GM23338 (cell line): ENCODE measurements at regions not wholly inside any gene's neighbourhood (a gene's known extent, or its start where the extent isn't known, plus 50 kb on each side); places are given as distances from the start of the nearest gene placed in this dataset.

Experiments used
- ATAC-seq: fragments of 200-7000 bp; cut with Tn5 transposase; 3 replicates; pipeline ENCODE4 v1.9.1; 2020
- DNase-seq: peaks from one replicate; pipeline ENCODE4 v3.0.0-alpha.2; 2015; ENCODE audit warnings: low spot score
- H2AFZ ChIP-seq: fragments of 200-600 bp; sonication (generic); 2 replicates; pipeline ENCODE4 v1.8.0; 2016; ENCODE audit warnings: antibody characterized with exemption, mild to moderate bottlenecking, moderate library complexity
- H3F3A ChIP-seq: fragments of 200-600 bp; sonication (generic); replicated peaks from 2 replicates; pipeline ENCODE4 v1.8.0; 2017; ENCODE audit warnings: antibody characterized with exemption, mixed run types, low read depth
- H3K27ac ChIP-seq: fragments of 200-600 bp; sonication (generic); 2 replicates; pipeline ENCODE4 v1.6.1; 2016; ENCODE audit warnings: low read depth
- H3K27me3 ChIP-seq: fragments of 200-600 bp; sonication (generic); 2 replicates; pipeline ENCODE4 v1.8.0; 2016; ENCODE audit warnings: mild to moderate bottlenecking, mixed run types, moderate library complexity; ENCODE audit not compliant: insufficient read depth
- H3K36me3 ChIP-seq: fragments of 200-600 bp; sonication (generic); 2 replicates; pipeline ENCODE4 v1.8.0; 2016; ENCODE audit warnings: mild to moderate bottlenecking; ENCODE audit not compliant: insufficient read depth
- H3K4me1 ChIP-seq: fragments of 200-600 bp; sonication (generic); 2 replicates; pipeline ENCODE4 v1.8.0; 2016; ENCODE audit warnings: mild to moderate bottlenecking, moderate library complexity; ENCODE audit not compliant: insufficient read depth
- H3K4me2 ChIP-seq: fragments of 200-600 bp; sonication (generic); 2 replicates; pipeline ENCODE4 v1.7.1; 2017; ENCODE audit warnings: mixed run types
- H3K4me3 ChIP-seq: fragments of 200-600 bp; sonication (generic); 2 replicates; pipeline ENCODE4 v1.6.1; 2016; ENCODE audit warnings: mixed run types
- H3K79me2 ChIP-seq: fragments of 200-600 bp; sonication (generic); replicated peaks from 2 replicates; pipeline ENCODE4 v1.8.0; 2017; ENCODE audit warnings: mild to moderate bottlenecking; ENCODE audit not compliant: insufficient read depth
- H3K9me2 ChIP-seq: fragments of 200-600 bp; sonication (generic); 2 replicates; pipeline ENCODE4 v1.8.0; 2017; ENCODE audit not compliant: insufficient read depth
- H4K20me1 ChIP-seq: fragments of 200-600 bp; sonication (generic); replicated peaks from 2 replicates; pipeline ENCODE4 v1.8.0; 2017; ENCODE audit warnings: mild to moderate bottlenecking; ENCODE audit not compliant: insufficient read depth
- H3K27ac Mint-ChIP-seq: 2 replicates; pipeline ENCODE4 v1.8.0; 2020; ENCODE audit warnings: inconsistent platforms, mild to moderate bottlenecking, moderate library complexity, mixed read lengths
- H3K27me3 Mint-ChIP-seq: 3 replicates; pipeline ENCODE4 v1.8.0; 2022; ENCODE audit warnings: low read depth, mild to moderate bottlenecking, moderate library complexity, mixed read lengths, inconsistent platforms; ENCODE audit not compliant: insufficient read depth, poor library complexity
- H3K36me3 Mint-ChIP-seq: 3 replicates; pipeline ENCODE4 v1.8.0; 2021; ENCODE audit warnings: low read depth, mild to moderate bottlenecking, inconsistent platforms, moderate library complexity, mixed read lengths
- H3K4me1 Mint-ChIP-seq: 3 replicates; pipeline ENCODE4 v1.8.0; 2020; ENCODE audit warnings: mild to moderate bottlenecking, inconsistent platforms, mixed read lengths
- H3K4me3 Mint-ChIP-seq: 3 replicates; pipeline ENCODE4 v1.8.0; 2021; ENCODE audit warnings: moderate library complexity, mild to moderate bottlenecking, inconsistent platforms, mixed read lengths
- H3K9me3 Mint-ChIP-seq: 3 replicates; pipeline ENCODE4 v1.8.0; 2020; ENCODE audit warnings: moderate library complexity, mild to moderate bottlenecking, inconsistent platforms, mixed read lengths
- CREB1 ChIP-seq: fragments of 250-450 bp; sonication (Bioruptor Pico); IDR thresholded peaks from 2 replicates; pipeline ENCODE4 v1.5.0; 2020; ENCODE audit warnings: low read depth, mild to moderate bottlenecking, moderate library complexity
- CTCF ChIP-seq, 2 experiments: fragments of 200-600 bp in 1 of 2; sonication (generic) in 1 of 2; conservative IDR thresholded peaks; 2 replicates each; pipeline versions ENCODE4 v1.5.1 to v1.6.1; 2016 to 2017; ENCODE audit warnings: antibody characterized with exemption in 2 of 2, low read depth in 2 of 2, mild to moderate bottlenecking in 2 of 2, moderate library complexity in 1 of 2
- ETS1 ChIP-seq: IDR thresholded peaks from 2 replicates; pipeline ENCODE4 v1.6.1; 2016; ENCODE audit warnings: antibody characterized with exemption
- EZH2 ChIP-seq: fragments of 200-600 bp; sonication (generic); IDR thresholded peaks from one replicate; pipeline ENCODE4 v1.8.0; 2017; ENCODE audit warnings: antibody characterized with exemption, mild to moderate bottlenecking, low read depth; ENCODE audit not compliant: unreplicated experiment
- NANOG ChIP-seq: IDR thresholded peaks from 2 replicates; pipeline ENCODE4 v1.6.1; 2016; ENCODE audit warnings: antibody characterized with exemption, borderline replicate concordance
- STAT1 ChIP-seq: IDR thresholded peaks from one replicate; pipeline ENCODE4 v1.6.1; 2016; ENCODE audit warnings: antibody characterized with exemption; ENCODE audit not compliant: unreplicated experiment
- ZNF114 ChIP-seq: fragments of 250-450 bp; sonication (Bioruptor Pico); IDR thresholded peaks from 2 replicates; pipeline ENCODE4 v1.5.0; 2020; ENCODE audit warnings: mild to moderate bottlenecking, moderate library complexity

GRCh38 chr6:91082311-91082832, 495.5 kb upstream of the MAP3K7 start (continued):
- no peak for TF ChIP-seq ETS1
- no peak for TF ChIP-seq STAT1
- no peak for TF ChIP-seq EZH2
- TF ChIP-seq CREB1 (CRISPR knock-in tag) = no peak
- TF ChIP-seq NANOG = no peak

- no peak overlapping the region for H3K27ac Mint-ChIP-seq
- H3K36me3 Mint-ChIP-seq = no peaks in the 10 kb centered on the region
- no peaks in the 10 kb centered on the region for H3K79me2 ChIP-seq
- no peaks in the 10 kb centered on the region for H3K9me2 ChIP-seq
- peak; percentile 84 for DNase-seq
- no peak overlapping the region for H2AFZ ChIP-seq
- peak; percentile 78 for ATAC-seq
- H3K4me2 ChIP-seq = no peak overlapping the region
- H3K27me3 Mint-ChIP-seq = peaks cover 2% of the 10 kb centered on the region
- H3K4me1 Mint-ChIP-seq = peaks cover 22% of the 10 kb centered on the region; the same call in 2 of the 3 replicates
- H3K27me3 ChIP-seq = no peaks in the 10 kb centered on the region
- no peaks in the 10 kb centered on the region for H3F3A ChIP-seq
- no peaks in the 10 kb centered on the region for H3K36me3 ChIP-seq
- TF ChIP-seq STAT1 (no peak), CTCF (conservative IDR thresholded peaks at IDR 0.05; ENCODE audit: low read depth in 2 of 2) (peak; percentile 82 to 83)
- no peaks in the 10 kb centered on the region for H3K9me3 Mint-ChIP-seq
- no peak overlapping the region for H3K4me3 Mint-ChIP-seq
- H3K4me1 ChIP-seq = peaks cover 12% of the 10 kb centered on the region
- H4K20me1 ChIP-seq = no peaks in the 10 kb centered on the region
- no peak overlapping the region for H3K27ac ChIP-seq
- no peak overlapping the region for H3K4me3 ChIP-seq
These were observed 494.7 kb upstream of the MAP3K7 start for GRCh38 chr6:91081452-91082067.

GRCh38 chr6:91080871-91081270, 494.0 kb upstream of the MAP3K7 start:
- H3F3A ChIP-seq = no peaks in the 10 kb centered on the region
- no peak for ATAC-seq
- no peak for DNase-seq
- Mint-ChIP-seq H3K27ac (no peak overlapping the region), H3K4me3 (no peak overlapping the region), H3K4me1 (peaks cover 22% of the 10 kb centered on the region; the same call in 2 of the 3 replicates), H3K27me3 (peaks cover 2% of the 10 kb centered on the region), H3K36me3 (no peaks in the 10 kb centered on the region), H3K9me3 (no peaks in the 10 kb centered on the region)
- H3K4me3 ChIP-seq = no peak overlapping the region
- H4K20me1 ChIP-seq = no peaks in the 10 kb centered on the region
- H3K4me1 ChIP-seq = peaks cover 12% of the 10 kb centered on the region
- H3K79me2 ChIP-seq = no peaks in the 10 kb centered on the region
- no peak overlapping the region for H3K4me2 ChIP-seq
- H3K36me3 ChIP-seq = no peaks in the 10 kb centered on the region
- no peaks in the 10 kb centered on the region for H3K9me2 ChIP-seq
- H3K27ac ChIP-seq = no peak overlapping the region
- H2AFZ ChIP-seq = no peak overlapping the region
- H3K27me3 ChIP-seq = no peaks in the 10 kb centered on the region
- TF ChIP-seq ETS1 (no peak), CTCF (conservative IDR thresholded peaks at IDR 0.05; ENCODE audit: low read depth in 2 of 2) (no peak), ZNF114 (CRISPR knock-in tag) (no peak), NANOG (no peak)
